ENCODE measurements at regions not wholly inside any gene's neighbourhood (a gene's known extent, or its start where the extent isn't known, plus 50 kb on each side); places are given as distances from the start of the nearest gene placed in this dataset.

DNA sequence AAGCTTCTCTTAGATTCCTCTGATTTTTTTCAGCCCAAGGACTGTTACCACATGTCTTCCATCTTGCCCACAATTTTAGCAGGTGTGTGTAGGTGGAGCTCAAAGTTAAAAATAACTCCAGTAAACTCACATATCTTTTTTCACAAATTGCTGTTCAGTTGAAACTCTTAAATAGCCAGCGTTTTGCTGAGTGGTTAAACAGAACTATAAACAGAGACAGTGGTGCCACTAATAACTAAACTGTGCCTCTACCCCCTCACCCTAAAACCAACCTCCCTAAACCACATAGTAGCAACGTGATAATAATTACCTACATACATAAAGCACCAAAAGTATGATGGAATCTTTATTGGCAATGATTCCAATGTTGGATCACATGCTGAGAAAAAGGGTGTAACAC, 525.1 kb downstream of the PDCD6IP start:
- no peak for DNase-seq

DNA sequence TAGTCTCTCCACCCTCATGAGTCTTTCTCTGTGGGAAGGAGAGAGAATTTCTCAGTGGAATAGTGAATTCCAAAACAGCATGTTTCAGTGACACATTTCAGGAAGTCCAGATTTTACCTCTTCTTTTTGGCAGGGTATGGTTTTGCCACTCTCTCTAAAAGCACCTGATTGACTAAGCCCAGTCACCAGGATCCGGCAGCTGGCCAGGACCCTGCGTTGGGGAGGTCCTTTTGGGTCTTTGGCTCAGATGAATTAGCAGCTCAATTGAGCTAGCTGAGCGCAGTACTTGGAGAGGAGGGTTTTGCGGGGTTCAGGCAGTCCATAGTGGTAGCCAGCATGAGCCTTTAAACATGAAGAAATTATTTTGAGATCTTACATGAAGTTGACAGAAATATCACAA, 548.2 kb downstream of the PDCD6IP start:
- no peak for DNase-seq

DNA sequence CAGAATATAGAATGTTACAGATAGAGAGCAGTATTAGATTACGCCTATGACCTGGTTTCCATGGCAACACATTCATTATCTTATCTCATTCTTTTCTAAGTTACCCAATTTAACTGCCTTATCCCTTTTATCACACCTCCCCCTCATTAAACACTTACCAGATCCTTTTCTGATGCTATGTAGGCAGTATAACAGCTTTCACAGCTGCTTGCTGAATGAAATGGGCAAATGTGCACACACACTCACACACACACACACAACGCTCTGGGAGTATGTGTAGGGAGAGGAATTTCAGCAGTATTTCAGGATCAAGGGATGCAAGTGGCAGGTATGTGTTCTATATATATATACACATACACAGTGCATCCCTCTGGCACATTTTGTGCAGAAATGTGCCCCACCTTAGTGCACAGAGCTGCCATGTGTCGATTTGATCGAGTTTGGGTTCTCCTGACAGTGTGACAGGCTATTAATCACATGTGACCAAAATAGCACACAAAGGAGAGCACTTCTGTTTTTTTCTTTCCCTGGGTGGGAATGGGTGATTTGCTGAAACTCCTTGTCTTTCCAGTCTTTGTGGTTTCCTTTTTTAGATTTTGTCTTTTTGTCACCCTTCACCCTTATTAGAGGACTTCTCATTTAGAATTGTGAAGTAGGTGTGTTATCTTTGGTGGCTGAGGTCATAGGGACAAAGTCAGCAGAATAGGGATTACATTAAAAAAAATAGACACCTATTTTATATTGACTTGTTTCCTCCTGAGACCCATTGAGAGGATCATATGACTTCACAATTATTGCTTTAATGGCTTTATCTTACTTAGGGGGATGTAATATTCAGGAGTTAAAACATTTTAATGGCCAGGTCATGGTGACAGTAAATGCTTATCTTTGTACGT, 553.7 kb downstream of the PDCD6IP start:
- DNase-seq = no peak

DNA sequence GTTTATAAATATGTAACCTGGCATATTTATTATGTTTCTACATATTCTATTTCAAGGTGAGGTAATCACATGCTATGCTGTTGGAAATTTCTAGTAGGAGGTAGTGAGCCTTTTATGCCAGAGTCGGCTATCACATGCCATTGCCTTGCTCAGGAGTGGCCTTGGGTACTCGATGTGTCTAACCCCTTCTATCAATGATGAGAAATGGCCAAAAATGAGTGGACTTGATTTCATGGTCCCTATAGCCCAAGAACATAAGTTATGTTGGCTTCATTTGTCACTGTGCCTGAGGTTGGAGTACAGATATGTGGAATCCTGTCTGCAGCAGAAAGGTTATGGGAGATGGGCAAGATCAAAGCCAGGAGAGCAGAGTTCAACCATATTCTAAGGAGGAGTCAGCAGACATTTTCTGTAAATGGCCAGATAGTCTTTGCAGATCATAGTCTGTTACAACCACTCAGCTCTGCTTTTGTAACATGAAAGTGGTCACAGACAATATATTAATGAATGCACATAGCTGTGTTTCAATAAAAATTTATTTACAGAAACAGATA, 554.4 kb downstream of the PDCD6IP start:
- DNase-seq = no peak

DNA sequence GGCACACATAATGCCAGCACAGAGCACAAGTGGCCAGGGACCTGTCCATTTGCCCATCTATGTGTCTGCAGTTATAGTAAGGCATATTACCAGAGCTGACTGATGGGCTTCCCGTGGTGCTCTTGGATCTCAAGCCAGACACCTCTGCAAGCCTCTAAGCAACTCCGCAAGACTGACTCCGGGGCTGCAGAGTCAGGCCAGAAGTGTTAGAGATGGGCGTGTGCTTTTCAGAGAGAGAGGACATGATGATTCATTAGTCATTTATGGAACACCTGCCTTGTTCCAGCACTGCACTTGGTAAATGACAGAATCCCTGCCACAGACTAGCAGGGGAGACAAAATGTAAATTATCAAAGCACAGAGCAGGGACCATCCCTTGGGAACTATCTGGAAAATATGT, 559.0 kb downstream of the PDCD6IP start:
- no peak for DNase-seq

DNA sequence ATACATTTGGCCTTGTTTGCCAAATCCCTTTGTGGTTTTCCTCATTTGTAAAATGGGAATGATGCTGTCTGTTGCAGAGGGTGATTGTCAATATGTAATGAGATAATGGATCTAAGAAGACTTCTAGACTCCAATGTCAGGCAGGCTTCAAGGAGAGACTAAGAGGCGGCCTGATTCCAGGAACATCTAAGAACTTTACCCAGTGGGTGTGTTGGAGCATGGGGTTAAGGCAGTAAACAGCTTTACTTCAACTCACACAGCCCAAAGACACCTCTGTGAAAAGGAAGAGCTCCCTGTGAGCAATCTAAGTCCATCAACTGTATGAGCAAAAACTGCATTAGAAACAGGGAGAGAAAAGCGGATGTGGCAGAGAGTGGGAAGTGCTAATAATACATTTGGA, 560.6 kb downstream of the PDCD6IP start:
- no peak for DNase-seq

DNA sequence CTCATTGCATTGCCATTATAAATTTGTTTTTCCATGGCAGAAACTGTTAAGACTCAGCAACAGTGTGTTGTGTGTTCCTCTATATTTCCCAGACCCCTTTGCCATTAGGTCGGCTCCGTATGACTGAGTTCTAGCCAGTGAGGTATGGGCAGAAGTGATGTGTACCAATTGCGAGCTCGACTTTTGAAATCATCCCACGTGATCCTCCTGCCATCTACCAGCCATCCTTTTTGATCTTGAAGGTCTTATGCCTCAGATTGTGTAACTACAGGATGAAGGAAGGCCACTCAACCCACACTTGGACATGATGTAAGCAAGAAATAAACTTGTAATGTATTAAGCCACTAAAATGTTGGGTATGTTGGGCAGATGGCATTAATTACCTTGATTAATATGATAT, 562.3 kb downstream of the PDCD6IP start:
- DNase-seq = peak; percentile 5

DNA sequence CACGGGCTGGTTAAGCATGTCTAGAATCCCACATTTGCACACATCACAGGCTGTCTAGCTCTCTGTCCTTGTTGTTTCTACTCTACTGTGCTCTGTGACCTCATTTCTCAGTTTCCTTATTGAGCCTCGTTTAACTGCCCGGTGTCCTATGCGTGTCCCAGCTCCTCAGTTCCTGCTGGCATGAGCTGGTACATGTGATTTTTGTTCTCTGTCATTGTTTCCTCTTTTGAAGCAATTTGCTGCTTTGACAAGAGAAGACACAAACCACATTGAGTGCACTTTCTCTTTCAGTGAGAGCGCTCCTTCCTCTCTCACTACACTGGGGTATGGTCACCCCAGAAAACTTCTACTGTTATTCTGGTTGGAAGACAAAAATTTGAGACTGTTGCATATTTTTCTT, 563.5 kb downstream of the PDCD6IP start:
- no peak for DNase-seq

DNA sequence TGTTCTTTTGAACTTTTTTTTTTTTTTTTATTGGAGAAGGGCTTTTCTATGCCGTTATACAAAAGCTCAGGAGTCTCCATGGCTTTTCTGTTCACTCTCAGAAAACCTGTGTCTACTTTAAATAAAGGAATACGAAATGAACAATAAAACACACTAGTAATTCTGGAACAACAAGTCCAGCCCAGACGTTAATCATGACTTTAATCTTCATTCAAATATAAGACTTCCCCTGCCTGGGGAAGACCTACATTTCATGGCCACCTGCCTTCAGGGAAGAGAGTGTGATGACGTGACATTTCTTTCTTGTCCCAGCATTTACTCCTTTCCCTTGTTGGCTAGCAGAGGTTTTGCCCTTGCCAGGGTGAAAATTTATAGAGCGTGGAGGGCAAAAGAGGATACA, 564.5 kb downstream of the PDCD6IP start:
- DNase-seq = no peak

DNA sequence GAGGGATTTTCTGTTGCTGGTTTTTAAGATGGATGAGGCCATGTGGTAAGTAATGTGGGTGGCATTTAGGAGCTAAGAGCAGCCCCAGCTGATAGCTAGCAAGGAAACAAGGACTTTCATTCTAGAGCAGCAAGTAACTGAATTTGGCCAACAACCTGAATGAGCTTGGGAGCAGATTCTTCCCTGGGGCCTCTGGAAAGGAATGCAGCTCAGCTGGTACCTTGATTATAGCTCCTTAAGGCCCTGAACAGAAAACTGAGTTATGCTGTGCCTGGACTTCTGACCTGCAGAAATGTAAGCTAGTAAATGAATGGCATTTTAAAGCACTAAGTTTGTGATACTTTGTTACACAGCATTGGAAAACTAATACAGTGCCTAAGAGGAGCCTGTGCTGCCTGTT, 565.5 kb downstream of the PDCD6IP start:
- DNase-seq = no peak

DNA sequence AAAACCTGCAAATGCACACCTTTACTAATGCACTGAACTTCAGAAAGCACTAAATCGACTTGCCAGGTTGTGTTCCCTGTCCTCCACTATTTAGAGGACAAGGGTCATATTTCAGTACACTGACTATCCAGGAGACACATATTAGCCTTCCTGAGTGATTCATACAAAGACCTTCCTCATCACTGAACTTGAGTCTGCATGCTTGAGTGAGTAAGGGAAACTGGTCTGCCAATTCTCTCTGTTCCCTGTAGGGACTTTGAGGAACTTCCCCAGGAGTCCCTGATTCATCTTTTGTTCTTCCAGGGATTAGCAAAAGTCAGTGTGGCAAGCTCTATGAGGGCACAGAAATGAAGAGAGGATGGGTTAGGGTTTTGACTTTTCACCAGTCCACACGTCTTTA, 565.9 kb downstream of the PDCD6IP start:
- peak; percentile 11 for DNase-seq

DNA sequence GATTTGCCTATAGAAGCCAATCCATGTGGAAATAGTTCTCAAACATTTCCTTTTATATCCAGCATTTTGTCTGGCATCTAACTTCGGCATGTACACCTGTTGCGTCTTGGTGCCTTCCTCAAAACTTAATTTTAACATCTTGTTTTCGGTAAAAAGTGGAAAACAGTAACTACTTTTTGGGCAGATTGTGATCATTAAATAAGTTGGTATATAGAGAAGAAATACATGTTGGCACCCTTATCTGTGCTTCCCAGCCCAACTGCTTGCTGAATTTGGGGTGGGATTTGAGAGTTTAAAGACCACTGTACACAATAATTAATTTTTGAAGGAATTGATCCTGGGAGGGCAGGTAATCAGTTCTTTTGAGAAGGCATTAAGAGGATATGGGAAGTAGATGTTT, 566.8 kb downstream of the PDCD6IP start:
- DNase-seq = no peak

DNA sequence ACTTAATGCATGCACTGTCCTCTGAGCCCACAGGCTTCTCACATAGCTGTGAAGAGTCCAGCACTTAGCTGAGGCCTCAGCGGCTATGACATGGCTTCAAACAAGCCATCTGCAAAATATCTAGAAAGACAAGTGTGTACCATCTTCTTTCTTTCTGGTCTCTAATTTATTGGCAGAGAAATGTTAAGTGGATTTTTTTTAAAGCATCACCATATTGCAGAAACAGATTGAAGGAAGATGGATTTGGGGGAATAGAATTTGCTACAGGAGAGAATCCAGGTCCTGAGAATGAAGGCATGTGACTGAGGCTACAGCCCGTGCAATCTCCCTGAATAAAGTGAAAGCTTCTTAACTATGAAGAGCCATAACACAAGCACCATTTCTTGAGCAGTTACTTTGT, 567.3 kb downstream of the PDCD6IP start:
- no peak for DNase-seq

DNA sequence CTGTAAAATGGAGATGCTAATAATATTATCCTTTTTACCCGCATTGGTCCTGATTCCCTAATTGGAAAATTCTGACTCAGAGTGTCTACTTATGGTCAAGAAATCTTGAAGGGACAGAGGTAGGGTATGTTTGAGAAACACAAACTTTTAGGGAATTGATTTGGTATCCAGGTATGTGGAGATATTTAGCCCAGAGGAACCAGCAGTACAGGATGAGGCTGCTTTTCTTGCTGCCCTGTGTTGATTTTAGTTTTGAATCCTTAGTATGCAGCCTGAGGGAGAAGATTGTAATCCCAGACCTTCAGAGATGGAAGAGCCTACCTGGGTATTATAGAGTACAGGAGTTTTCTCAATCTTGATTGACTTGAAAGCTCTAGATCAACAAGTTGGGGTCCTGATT, 569.1 kb downstream of the PDCD6IP start:
- DNase-seq = no peak

DNA sequence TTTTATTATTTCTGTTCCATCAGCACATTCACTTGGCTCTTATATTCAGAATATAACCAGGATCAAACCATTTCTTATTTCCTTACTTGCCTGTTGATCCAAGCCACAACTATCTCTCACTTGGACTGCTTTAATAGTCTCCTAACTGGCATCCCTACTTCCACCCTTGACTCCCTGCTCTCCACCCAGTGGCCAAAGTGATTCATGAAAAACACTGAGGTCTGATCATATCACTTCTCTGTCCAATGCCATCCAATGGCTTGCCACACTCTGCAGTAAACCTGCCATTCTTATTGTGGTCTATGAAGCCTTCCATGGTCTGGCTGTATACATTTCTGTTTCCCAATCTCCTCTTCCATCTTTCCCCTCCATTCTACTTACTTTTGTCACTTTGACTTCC, 576.1 kb downstream of the PDCD6IP start:
- no peak for DNase-seq

DNA sequence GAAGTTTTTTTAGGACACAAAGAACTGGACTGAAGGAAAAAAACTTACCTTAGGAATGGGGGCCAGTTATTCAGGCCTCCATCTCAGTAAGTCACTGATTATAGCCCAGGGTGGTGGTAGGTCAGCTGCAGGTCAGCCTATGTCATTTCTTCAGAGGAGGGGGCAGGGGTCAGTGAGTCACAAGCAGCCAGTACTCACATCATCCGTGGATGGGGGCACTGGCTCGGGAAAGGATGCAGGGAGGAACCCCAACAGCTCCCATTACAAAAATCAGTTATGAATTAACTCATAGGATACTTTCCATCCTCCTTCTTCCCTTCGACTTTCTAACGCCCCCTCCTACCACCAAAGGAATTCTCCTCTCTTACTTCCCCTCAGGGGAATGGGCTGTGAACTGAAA, 578.3 kb downstream of the PDCD6IP start:
- no peak for DNase-seq

DNA sequence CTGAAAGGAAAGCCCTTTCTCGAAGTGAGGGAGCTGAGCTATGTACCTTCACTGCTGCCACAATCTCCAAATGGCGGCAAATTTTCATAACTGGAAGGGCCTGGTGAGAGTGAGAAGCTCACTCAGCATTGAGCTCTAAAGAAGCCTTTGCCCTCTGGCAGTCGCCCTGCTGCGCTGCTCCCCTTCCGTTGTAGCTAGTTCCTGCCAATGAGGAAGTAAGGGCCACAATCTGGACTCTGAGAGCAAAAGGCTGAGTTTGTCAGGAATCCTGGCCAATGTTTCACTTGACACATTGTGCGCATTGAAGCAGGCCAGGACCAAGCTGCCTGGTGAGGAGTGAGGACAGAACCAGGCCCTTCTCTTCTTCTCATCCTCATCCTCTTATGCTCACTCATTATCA, 579.5 kb downstream of the PDCD6IP start:
- no peak for DNase-seq

DNA sequence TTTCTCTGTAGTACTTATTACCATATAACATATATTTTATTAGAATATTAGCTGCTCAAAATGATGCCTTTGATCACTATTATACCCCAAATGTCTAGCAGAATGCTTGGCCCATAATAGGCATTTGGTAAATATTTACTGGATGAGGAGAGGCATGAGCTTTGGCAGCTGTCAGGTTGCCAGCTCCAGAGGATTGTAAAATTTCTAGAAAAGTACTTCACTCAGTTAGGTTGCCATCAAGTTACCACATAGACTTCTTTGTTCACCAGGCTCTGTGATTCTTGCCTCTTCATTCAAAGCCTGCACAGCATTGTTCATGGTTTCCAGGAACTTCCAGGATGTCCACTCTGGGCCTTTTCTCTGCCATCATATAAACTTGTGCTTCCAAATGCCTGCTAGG, 582.8 kb downstream of the PDCD6IP start:
- DNase-seq = no peak

DNA sequence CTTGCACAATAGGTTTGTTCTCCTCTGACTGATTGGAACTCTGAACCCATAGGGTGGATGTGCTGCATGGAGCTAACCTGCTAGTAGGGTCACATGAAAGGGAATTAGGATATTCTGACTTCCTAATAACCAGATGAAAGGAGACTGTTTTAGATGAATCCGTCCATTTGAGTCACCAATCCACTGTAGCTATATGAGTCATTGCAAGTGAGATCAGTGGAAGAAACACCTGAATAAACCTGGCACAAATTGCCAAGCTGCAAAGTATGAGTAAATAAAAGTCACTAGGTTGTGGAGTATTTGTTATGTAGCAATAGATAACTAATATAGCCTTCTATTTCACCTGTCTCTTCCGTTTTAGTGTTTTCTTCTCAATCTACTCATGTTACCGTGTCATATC, 584.4 kb downstream of the PDCD6IP start:
- DNase-seq = no peak

DNA sequence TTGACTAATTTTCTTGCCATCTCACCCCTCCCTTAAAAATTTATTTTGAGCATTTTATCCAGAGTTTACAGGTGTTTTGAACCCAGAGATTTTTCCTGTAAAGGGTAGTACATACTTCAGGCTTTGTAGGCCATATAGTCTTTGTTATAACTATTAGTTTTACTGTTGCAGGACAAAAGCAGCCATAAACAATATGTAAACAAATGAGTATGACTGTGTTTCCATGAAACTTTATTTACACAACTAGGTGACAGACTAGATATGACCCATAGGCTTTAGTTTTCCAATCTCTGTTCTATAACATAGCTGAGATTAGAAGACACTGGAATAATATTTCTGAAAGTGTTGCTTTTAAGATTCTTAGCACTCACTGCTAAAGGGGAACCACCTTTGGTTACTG, 587.9 kb downstream of the PDCD6IP start:
- DNase-seq = no peak

DNA sequence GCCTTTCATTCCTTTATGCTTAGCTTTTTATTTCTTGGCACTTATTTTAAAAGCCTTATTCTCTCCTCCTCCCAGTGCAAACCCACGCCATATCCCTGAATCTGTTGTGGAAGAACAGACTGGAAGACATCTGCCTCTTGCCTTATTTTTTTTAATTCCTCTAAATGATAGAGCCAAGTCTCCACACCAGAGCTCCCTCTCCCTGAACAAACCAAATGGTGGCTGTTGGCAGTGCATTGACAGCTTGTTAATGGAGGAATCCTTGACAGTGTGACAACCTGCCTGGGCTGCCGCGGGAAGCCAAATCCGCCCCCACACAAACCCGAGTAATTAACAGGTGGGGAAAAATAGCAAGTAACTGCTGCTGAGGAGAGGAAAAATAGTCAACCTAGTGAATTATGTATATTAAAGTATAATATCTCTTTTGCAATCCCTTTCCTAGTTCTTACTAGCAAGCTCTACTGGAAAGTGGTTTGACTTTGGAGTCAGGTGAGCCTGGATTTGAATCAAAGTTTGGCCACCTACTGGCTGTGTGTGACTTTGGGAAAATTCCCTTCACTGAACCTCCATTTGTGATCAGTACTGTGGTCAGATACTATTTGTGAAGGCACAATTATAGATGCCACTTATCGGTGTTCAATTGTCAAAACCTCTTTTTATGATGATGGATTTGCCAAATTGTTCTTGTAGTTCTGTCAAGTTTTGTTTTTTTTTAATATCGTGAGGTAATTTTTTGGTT, 589.6 kb downstream of the PDCD6IP start:
- no peak for DNase-seq

DNA sequence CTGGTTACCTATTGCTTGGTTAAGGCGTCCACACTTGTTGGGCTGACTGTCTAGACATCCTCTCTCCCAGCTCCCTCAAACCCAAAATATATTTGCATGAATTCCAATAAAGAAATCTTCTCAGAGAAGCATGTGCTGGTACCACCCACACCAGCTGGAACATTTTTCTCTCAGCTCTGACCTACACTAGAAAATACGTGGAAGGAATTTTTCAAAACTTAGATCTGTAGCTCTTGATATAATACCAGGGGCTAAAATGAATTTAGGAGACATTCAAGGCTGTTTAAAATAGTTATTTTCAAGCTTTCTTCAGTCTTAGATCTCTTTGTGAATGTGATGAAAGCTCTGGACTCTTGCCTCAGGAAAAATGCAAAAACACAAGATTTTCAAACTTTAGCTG, 590.4 kb downstream of the PDCD6IP start:
- no peak for DNase-seq

DNA sequence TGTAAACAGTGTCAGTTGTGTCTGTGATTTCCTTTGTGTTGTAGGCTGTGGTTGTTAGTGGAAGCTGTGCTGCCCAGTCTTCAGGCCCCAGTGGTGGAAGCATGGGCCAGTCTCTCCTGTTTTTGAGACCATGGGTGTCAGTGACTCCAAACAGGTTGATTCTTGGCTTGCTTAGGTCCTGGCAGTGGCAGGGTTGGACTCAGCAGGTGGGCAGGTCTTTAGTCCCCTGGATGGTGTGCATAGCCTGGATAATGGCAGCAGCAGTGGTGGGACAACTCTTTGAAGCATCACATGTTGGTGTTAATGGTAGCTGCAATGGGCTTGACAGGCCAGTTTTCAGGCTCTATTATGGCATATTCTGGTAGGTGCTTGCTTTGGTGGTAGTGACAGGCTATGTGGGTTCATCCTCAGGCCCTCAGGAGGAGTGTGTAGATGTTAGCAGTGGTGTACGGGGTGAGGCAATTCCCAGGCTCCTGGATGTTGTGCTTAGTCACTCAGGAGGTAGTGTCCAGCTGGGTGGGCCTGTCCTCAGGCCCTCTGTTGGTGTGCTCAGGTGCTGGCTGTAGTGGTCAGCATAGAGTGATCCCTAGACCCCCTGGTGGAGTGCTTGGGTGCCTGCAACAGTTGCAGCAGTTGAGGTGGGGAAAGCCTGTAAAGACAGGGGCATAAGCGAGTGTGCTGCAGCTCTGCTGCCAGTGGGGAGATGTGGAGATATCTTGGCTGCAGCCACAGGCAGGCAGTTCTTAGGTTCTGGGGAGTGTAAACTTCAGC, 596.7 kb downstream of the PDCD6IP start:
- DNase-seq = no peak

All from fibroblast of skin of right biceps (primary cell).